ENCODE measurements at regions not wholly inside any gene's neighbourhood (a gene's known extent, or its start where the extent isn't known, plus 50 kb on each side); places are given as distances from the start of the nearest gene placed in this dataset.

- Histone ChIP-seq H3K9me3 (replicated peaks; ENCODE audit: control insufficient read depth, insufficient read depth, low read length) (no peaks in the 10 kb centered on the region), H3K4me3 (no peak overlapping the region), H3K9ac (ENCODE audit: control insufficient read depth, insufficient read depth, low read length) (no peak overlapping the region), H4K20me1 (ENCODE audit: control insufficient read depth, insufficient read depth) (no peaks in the 10 kb centered on the region), H3K79me2 (ENCODE audit: control insufficient read depth, insufficient read depth, low read length) (no peaks in the 10 kb centered on the region), H2AFZ (ENCODE audit: control insufficient read depth, low read depth, low read length) (no peak overlapping the region), H3K4me2 (ENCODE audit: control insufficient read depth, insufficient read depth) (no peak overlapping the region), H3K27ac (ENCODE audit: control insufficient read depth, insufficient read depth) (no peak overlapping the region), H3K27me3 (replicated peaks in 1 of 2; ENCODE audit: control insufficient read depth in 2 of 2, insufficient read depth in 2 of 2, low read length in 1 of 2) (no peaks in the 10 kb centered on the region), H3K4me1 (ENCODE audit: control insufficient read depth, insufficient read depth, low read length) (no peaks in the 10 kb centered on the region), H3K36me3 (ENCODE audit: control insufficient read depth in 2 of 2, insufficient read depth in 2 of 2, low read length in 1 of 2) (no peaks in the 10 kb centered on the region)
- ChIA-PET CTCF (no interaction called here), POLR2A (no interaction called here), SMC1A (ENCODE audit: uncharacterized antibody, unreplicated experiment) (no interaction called here), RAD21 (ENCODE audit: unreplicated experiment) (no interaction called here)
- no TSS peak for BruUV-seq (replicated peaks)
- in situ Hi-C loops (cut with MboI), result no loop called here
- FAIRE-seq (no peak), ATAC-seq (no peak), DNase-seq (ENCODE audit: low read depth, low spot score) (no peak)
- intact Hi-C loops (cut with micrococcal nuclease; ENCODE audit: unreplicated experiment), result no loop called here
- WGBS (ENCODE audit: insufficient coverage, insufficient replicate concordance, low lambda C conversion rate, missing lambda C conversion rate), result 47% methylated on average over 7 of the region's 7 CpGs
- TF ChIP-seq ATF7 (IDR thresholded peaks at IDR 0.05; ENCODE audit: low read depth) (no peak), NFXL1 (IDR thresholded peaks at IDR 0.05; ENCODE audit: borderline replicate concordance) (no peak), USF1 (IDR thresholded peaks at IDR 0.05; ENCODE audit: borderline replicate concordance, extremely low read length, insufficient read depth, low read depth, low read length) (no peak), ZBED1 (IDR thresholded peaks at IDR 0.05; ENCODE audit: borderline replicate concordance) (no peak), BMI1 (IDR thresholded peaks at IDR 0.05; ENCODE audit: borderline replicate concordance) (no peak), CREB1 (IDR thresholded peaks at IDR 0.05; ENCODE audit: low read depth) (no peak), YBX1 (IDR thresholded peaks at IDR 0.05) (no peak), TCF12 (IDR thresholded peaks at IDR 0.05; ENCODE audit: low read depth, low read length) (no peak), SMAD1 (IDR thresholded peaks at IDR 0.05; ENCODE audit: low read depth, partially characterized antibody) (no peak), GATAD2B (conservative IDR thresholded peaks at IDR 0.05; ENCODE audit: low read depth) (no peak), ZNF622 (IDR thresholded peaks at IDR 0.05) (no peak), SRF (IDR thresholded peaks at IDR 0.05; ENCODE audit: low read depth in 2 of 2, low read length in 2 of 2) (no peak)
- TF ChIP-seq, protein P1, sequence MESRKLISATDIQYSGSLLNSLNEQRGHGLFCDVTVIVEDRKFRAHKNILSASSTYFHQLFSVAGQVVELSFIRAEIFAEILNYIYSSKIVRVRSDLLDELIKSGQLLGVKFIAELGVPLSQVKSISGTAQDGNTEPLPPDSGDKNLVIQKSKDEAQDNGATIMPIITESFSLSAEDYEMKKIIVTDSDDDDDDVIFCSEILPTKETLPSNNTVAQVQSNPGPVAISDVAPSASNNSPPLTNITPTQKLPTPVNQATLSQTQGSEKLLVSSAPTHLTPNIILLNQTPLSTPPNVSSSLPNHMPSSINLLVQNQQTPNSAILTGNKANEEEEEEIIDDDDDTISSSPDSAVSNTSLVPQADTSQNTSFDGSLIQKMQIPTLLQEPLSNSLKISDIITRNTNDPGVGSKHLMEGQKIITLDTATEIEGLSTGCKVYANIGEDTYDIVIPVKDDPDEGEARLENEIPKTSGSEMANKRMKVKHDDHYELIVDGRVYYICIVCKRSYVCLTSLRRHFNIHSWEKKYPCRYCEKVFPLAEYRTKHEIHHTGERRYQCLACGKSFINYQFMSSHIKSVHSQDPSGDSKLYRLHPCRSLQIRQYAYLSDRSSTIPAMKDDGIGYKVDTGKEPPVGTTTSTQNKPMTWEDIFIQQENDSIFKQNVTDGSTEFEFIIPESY (IDR thresholded peaks at IDR 0.05), result no peak
- TF ChIP-seq, protein P2, sequence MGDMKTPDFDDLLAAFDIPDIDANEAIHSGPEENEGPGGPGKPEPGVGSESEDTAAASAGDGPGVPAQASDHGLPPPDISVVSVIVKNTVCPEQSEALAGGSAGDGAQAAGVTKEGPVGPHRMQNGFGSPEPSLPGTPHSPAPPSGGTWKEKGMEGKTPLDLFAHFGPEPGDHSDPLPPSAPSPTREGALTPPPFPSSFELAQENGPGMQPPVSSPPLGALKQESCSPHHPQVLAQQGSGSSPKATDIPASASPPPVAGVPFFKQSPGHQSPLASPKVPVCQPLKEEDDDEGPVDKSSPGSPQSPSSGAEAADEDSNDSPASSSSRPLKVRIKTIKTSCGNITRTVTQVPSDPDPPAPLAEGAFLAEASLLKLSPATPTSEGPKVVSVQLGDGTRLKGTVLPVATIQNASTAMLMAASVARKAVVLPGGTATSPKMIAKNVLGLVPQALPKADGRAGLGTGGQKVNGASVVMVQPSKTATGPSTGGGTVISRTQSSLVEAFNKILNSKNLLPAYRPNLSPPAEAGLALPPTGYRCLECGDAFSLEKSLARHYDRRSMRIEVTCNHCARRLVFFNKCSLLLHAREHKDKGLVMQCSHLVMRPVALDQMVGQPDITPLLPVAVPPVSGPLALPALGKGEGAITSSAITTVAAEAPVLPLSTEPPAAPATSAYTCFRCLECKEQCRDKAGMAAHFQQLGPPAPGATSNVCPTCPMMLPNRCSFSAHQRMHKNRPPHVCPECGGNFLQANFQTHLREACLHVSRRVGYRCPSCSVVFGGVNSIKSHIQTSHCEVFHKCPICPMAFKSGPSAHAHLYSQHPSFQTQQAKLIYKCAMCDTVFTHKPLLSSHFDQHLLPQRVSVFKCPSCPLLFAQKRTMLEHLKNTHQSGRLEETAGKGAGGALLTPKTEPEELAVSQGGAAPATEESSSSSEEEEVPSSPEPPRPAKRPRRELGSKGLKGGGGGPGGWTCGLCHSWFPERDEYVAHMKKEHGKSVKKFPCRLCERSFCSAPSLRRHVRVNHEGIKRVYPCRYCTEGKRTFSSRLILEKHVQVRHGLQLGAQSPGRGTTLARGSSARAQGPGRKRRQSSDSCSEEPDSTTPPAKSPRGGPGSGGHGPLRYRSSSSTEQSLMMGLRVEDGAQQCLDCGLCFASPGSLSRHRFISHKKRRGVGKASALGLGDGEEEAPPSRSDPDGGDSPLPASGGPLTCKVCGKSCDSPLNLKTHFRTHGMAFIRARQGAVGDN (IDR thresholded peaks at IDR 0.05), result no peak
- TF ChIP-seq, protein P3, sequence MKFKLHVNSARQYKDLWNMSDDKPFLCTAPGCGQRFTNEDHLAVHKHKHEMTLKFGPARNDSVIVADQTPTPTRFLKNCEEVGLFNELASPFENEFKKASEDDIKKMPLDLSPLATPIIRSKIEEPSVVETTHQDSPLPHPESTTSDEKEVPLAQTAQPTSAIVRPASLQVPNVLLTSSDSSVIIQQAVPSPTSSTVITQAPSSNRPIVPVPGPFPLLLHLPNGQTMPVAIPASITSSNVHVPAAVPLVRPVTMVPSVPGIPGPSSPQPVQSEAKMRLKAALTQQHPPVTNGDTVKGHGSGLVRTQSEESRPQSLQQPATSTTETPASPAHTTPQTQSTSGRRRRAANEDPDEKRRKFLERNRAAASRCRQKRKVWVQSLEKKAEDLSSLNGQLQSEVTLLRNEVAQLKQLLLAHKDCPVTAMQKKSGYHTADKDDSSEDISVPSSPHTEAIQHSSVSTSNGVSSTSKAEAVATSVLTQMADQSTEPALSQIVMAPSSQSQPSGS (IDR thresholded peaks at IDR 0.05; ENCODE audit: low read length), result no peak
These were observed 956.5 kb downstream of the CDH11 start for GRCh38 chr16:64165368-64165767.
